ENCODE measurements at regions not wholly inside any gene's neighbourhood (a gene's known extent, or its start where the extent isn't known, plus 50 kb on each side); places are given as distances from the start of the nearest gene placed in this dataset.

- Histone ChIP-seq H3K9ac (ENCODE audit: low read depth in 1 of 2, low read length in 2 of 2) (no peak overlapping the region), H3K4me1 (ENCODE audit: control insufficient read depth in 2 of 2, insufficient read depth in 2 of 2, low read length in 2 of 2) (no peaks in the 10 kb centered on the region), H3K36me3 (ENCODE audit: control insufficient read depth in 2 of 2, insufficient read depth in 2 of 2, low read length in 2 of 2) (no peaks in the 10 kb centered on the region), H3K9me3 (ENCODE audit: control insufficient read depth in 2 of 2, low read length in 2 of 2) (peaks cover 0 to 3% of the 10 kb centered on the region in 2 donors), H3K27me3 (ENCODE audit: control insufficient read depth in 2 of 2, insufficient read depth in 2 of 2, low read length in 2 of 2) (no peaks in the 10 kb centered on the region), H3K4me3 (ENCODE audit: low read length in 2 of 2) (no peak overlapping the region), H3K27ac (ENCODE audit: low read depth in 2 of 2, low read length in 2 of 2) (no peak overlapping the region)
These were observed 1504.5 kb downstream of the AACS start for GRCh38 chr12:126569706-126570105.

DNA sequence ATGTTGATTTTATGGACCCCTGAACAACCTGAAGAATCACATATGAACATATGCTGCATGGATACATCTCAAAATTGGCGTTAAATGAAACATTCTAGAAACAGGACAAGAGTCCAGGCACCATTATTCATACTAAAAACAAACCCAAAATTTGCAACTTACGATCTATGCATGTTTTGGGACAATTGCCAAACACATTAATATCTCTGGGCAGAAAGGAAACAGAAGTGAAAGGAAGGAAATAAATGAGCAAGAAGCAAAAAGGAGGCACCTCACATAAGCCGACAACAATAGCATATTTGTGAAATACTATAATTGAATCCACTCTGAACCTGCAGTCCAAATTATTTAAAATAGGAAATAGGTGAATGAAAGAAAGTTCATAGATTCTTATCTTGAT lies 1505.3 kb downstream of the AACS start:
- Histone ChIP-seq H3K4me3 (ENCODE audit: low read length in 2 of 2) (no peak overlapping the region), H3K4me1 (ENCODE audit: control insufficient read depth in 2 of 2, insufficient read depth in 2 of 2, low read length in 2 of 2) (no peaks in the 10 kb centered on the region), H3K27me3 (ENCODE audit: control insufficient read depth in 2 of 2, insufficient read depth in 2 of 2, low read length in 2 of 2) (no peaks in the 10 kb centered on the region), H3K9me3 (ENCODE audit: control insufficient read depth in 2 of 2, low read length in 2 of 2) (peaks cover 0 to 4% of the 10 kb centered on the region in 2 donors), H3K36me3 (ENCODE audit: control insufficient read depth in 2 of 2, insufficient read depth in 2 of 2, low read length in 2 of 2) (no peaks in the 10 kb centered on the region), H3K9ac (ENCODE audit: low read depth in 1 of 2, low read length in 2 of 2) (no peak overlapping the region), H3K27ac (ENCODE audit: low read depth in 2 of 2, low read length in 2 of 2) (no peak overlapping the region)

DNA sequence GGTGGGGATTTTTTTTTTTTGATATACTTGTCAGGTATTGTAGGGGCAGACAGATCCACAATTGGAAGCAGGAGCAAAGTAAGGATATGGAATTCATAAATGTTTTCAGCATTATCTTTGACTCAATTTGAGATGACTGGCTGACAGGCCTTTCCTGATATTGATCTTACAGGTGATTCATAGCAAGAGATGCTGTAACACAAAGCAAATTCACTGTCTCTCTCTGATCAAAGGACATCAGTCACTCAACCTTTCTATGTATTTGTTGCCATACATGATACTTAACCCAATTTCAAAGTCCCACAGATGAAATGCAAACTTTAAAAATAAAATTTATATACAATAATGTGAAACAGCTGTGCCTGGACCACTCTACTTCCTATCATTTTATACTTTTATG lies 1506.9 kb downstream of the AACS start:
- Histone ChIP-seq H3K4me1 (ENCODE audit: control insufficient read depth in 2 of 2, insufficient read depth in 2 of 2, low read length in 2 of 2) (no peaks in the 10 kb centered on the region), H3K27me3 (ENCODE audit: control insufficient read depth in 2 of 2, insufficient read depth in 2 of 2, low read length in 2 of 2) (no peaks in the 10 kb centered on the region), H3K4me3 (ENCODE audit: low read length in 2 of 2) (no peak overlapping the region)

GRCh38 chr12:126581655-126582054 lies 1516.4 kb downstream of the AACS start:
- no peak overlapping the region for H3K27ac ChIP-seq (ENCODE audit: low read depth in 2 of 2, low read length in 2 of 2)
- no peaks in the 10 kb centered on the region for H3K27me3 ChIP-seq (ENCODE audit: control insufficient read depth in 2 of 2, insufficient read depth in 2 of 2, low read length in 2 of 2)
- no peaks in the 10 kb centered on the region for H3K36me3 ChIP-seq (ENCODE audit: control insufficient read depth in 2 of 2, insufficient read depth in 2 of 2, low read length in 2 of 2)
- no peak overlapping the region for H3K4me3 ChIP-seq (ENCODE audit: low read length in 2 of 2)
- no peak overlapping the region for H3K9ac ChIP-seq (ENCODE audit: low read depth in 1 of 2, low read length in 2 of 2)
- peaks cover 0 to 3% of the 10 kb centered on the region in 2 donors for H3K9me3 ChIP-seq (ENCODE audit: control insufficient read depth in 2 of 2, low read length in 2 of 2)
- no peaks in the 10 kb centered on the region for H3K4me1 ChIP-seq (ENCODE audit: control insufficient read depth in 2 of 2, insufficient read depth in 2 of 2, low read length in 2 of 2)

More for the DNA sequence above, 1506.9 kb downstream of the AACS start:
- no peak overlapping the region for H3K9ac ChIP-seq (ENCODE audit: low read depth in 1 of 2, low read length in 2 of 2)
- peaks cover 0 to 4% of the 10 kb centered on the region in 2 donors for H3K9me3 ChIP-seq (ENCODE audit: control insufficient read depth in 2 of 2, low read length in 2 of 2)
- no peaks in the 10 kb centered on the region for H3K36me3 ChIP-seq (ENCODE audit: control insufficient read depth in 2 of 2, insufficient read depth in 2 of 2, low read length in 2 of 2)
- no peak overlapping the region for H3K27ac ChIP-seq (ENCODE audit: low read depth in 2 of 2, low read length in 2 of 2)

- no peaks in the 10 kb centered on the region for H3K4me1 ChIP-seq (ENCODE audit: control insufficient read depth in 2 of 2, insufficient read depth in 2 of 2, low read length in 2 of 2)
These were observed 1517.0 kb downstream of the AACS start for GRCh38 chr12:126582231-126582630.

GRCh38 chr12:126588586-126589249 lies 1523.5 kb downstream of the AACS start:
- Histone ChIP-seq H3K9me3 (ENCODE audit: control insufficient read depth in 2 of 2, low read length in 2 of 2) (peaks cover 0 to 3% of the 10 kb centered on the region in 2 donors), H3K36me3 (ENCODE audit: control insufficient read depth in 2 of 2, insufficient read depth in 2 of 2, low read length in 2 of 2) (no peaks in the 10 kb centered on the region), H3K9ac (ENCODE audit: low read depth in 1 of 2, low read length in 2 of 2) (no peak overlapping the region), H3K27me3 (ENCODE audit: control insufficient read depth in 2 of 2, insufficient read depth in 2 of 2, low read length in 2 of 2) (no peaks in the 10 kb centered on the region), H3K4me3 (ENCODE audit: low read length in 2 of 2) (no peak overlapping the region), H3K4me1 (ENCODE audit: control insufficient read depth in 2 of 2, insufficient read depth in 2 of 2, low read length in 2 of 2) (no peaks in the 10 kb centered on the region), H3K27ac (ENCODE audit: low read depth in 2 of 2, low read length in 2 of 2) (no peak overlapping the region)

More at GRCh38 chr12:126582231-126582630, 1517.0 kb downstream of the AACS start:
- peaks cover 0 to 3% of the 10 kb centered on the region in 2 donors for H3K9me3 ChIP-seq (ENCODE audit: control insufficient read depth in 2 of 2, low read length in 2 of 2)
- H3K9ac ChIP-seq (ENCODE audit: low read depth in 1 of 2, low read length in 2 of 2): no peak overlapping the region
- H3K4me3 ChIP-seq (ENCODE audit: low read length in 2 of 2): no peak overlapping the region
- no peak overlapping the region for H3K27ac ChIP-seq (ENCODE audit: low read depth in 2 of 2, low read length in 2 of 2)
- no peaks in the 10 kb centered on the region for H3K36me3 ChIP-seq (ENCODE audit: control insufficient read depth in 2 of 2, insufficient read depth in 2 of 2, low read length in 2 of 2)
- no peaks in the 10 kb centered on the region for H3K27me3 ChIP-seq (ENCODE audit: control insufficient read depth in 2 of 2, insufficient read depth in 2 of 2, low read length in 2 of 2)

- Histone ChIP-seq H3K27ac (ENCODE audit: low read depth in 2 of 2, low read length in 2 of 2) (no peak overlapping the region), H3K4me3 (ENCODE audit: low read length in 2 of 2) (no peak overlapping the region), H3K9ac (ENCODE audit: low read depth in 1 of 2, low read length in 2 of 2) (no peak overlapping the region), H3K27me3 (ENCODE audit: control insufficient read depth in 2 of 2, insufficient read depth in 2 of 2, low read length in 2 of 2) (no peaks in the 10 kb centered on the region), H3K9me3 (ENCODE audit: control insufficient read depth in 2 of 2, low read length in 2 of 2) (peaks cover 0 to 3% of the 10 kb centered on the region in 2 donors), H3K4me1 (ENCODE audit: control insufficient read depth in 2 of 2, insufficient read depth in 2 of 2, low read length in 2 of 2) (no peaks in the 10 kb centered on the region), H3K36me3 (ENCODE audit: control insufficient read depth in 2 of 2, insufficient read depth in 2 of 2, low read length in 2 of 2) (no peaks in the 10 kb centered on the region)
These were observed 1526.3 kb downstream of the AACS start for GRCh38 chr12:126591533-126591932.

DNA sequence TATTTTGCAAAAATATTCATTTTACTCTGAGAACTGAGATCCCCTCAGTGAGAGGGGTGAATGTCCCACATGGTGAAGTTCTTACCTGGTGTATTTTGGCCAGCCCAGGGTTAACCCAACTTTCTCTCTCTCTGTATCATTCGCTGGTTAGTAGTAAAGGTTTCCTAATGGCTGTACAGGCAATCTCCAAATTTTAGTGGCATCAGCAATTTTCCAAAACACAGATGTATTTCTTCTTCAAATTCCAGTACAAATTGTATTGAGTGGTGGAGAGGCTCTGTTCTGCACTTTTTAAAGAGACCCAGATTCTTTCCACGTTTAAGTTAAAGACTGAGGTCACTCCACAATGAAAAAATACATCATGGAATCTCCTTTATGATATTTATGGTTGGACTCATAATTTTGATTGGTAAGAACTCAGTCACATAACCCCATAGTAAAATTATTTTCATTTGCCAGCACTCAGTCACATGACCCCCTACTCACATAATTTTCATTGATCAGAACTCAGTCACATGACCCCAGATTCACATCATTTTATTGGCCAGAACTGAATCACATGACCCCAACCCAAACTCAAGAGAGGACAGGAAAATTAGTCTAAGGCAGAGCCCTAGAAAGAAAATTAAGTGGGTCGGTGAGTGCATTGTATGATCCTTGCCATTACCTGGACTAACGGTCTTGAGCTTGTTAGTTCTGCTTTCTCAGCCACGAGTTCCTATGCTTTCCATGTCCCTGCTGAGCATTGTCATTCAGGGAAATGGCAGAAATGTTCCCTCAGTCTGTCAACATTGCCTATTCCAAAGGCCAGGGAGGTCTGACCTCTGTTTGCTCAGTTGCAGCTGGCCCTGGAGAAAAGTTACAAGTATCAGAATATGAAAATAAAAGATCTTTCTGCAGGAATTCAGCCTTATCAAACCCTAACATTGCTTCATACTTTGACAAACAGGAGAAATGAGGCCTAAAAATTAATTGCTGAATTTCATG lies 1536.2 kb downstream of the AACS start:
- H3K9me3 ChIP-seq (ENCODE audit: control insufficient read depth in 2 of 2, low read length in 2 of 2): no peaks in the 10 kb centered on the region
- no peaks in the 10 kb centered on the region for H3K4me1 ChIP-seq (ENCODE audit: control insufficient read depth in 2 of 2, insufficient read depth in 2 of 2, low read length in 2 of 2)
- H3K36me3 ChIP-seq (ENCODE audit: control insufficient read depth in 2 of 2, insufficient read depth in 2 of 2, low read length in 2 of 2): no peaks in the 10 kb centered on the region
- H3K9ac ChIP-seq (ENCODE audit: low read depth in 1 of 2, low read length in 2 of 2): no peak overlapping the region
- no peak overlapping the region for H3K4me3 ChIP-seq (ENCODE audit: low read length in 2 of 2)
- no peaks in the 10 kb centered on the region for H3K27me3 ChIP-seq (ENCODE audit: control insufficient read depth in 2 of 2, insufficient read depth in 2 of 2, low read length in 2 of 2)
- no peak overlapping the region for H3K27ac ChIP-seq (ENCODE audit: low read depth in 2 of 2, low read length in 2 of 2)

DNA sequence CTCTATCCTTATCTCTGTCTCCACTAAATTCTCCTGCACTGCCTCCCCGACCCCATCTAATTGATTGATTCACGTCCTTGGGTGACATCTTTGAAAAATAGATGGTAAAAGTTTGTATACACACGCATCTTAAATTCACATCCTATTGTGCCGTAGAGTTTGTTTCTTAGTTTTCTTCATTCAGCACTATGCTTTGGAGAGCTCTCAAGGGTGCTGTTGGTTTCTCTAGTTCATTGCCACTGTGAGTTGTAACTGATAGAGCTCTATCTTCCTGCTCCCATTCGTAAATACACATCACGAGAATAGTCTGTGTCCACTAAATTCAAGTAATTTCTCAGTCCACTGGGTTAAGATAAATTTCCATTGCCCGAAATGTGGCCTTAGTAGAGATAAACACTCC lies 1537.4 kb downstream of the AACS start:
- H3K27me3 ChIP-seq (ENCODE audit: control insufficient read depth in 2 of 2, insufficient read depth in 2 of 2, low read length in 2 of 2): no peaks in the 10 kb centered on the region
- no peaks in the 10 kb centered on the region for H3K9me3 ChIP-seq (ENCODE audit: control insufficient read depth in 2 of 2, low read length in 2 of 2)
- no peaks in the 10 kb centered on the region for H3K4me1 ChIP-seq (ENCODE audit: control insufficient read depth in 2 of 2, insufficient read depth in 2 of 2, low read length in 2 of 2)
- no peaks in the 10 kb centered on the region for H3K36me3 ChIP-seq (ENCODE audit: control insufficient read depth in 2 of 2, insufficient read depth in 2 of 2, low read length in 2 of 2)
- no peak overlapping the region for H3K9ac ChIP-seq (ENCODE audit: low read depth in 1 of 2, low read length in 2 of 2)
- no peak overlapping the region for H3K27ac ChIP-seq (ENCODE audit: low read depth in 2 of 2, low read length in 2 of 2)
- no peak overlapping the region for H3K4me3 ChIP-seq (ENCODE audit: low read length in 2 of 2)

- H3K36me3 ChIP-seq (ENCODE audit: control insufficient read depth in 2 of 2, insufficient read depth in 2 of 2, low read length in 2 of 2): no peaks in the 10 kb centered on the region
- no peak overlapping the region for H3K4me3 ChIP-seq (ENCODE audit: low read length in 2 of 2)
- H3K27ac ChIP-seq (ENCODE audit: low read depth in 2 of 2, low read length in 2 of 2): no peak overlapping the region
These were observed 1541.9 kb downstream of the AACS start for GRCh38 chr12:126607157-126607556.

More at GRCh38 chr12:126607157-126607556, 1541.9 kb downstream of the AACS start:
- H3K9ac ChIP-seq (ENCODE audit: low read depth in 1 of 2, low read length in 2 of 2): no peak overlapping the region
- no peaks in the 10 kb centered on the region for H3K9me3 ChIP-seq (ENCODE audit: control insufficient read depth in 2 of 2, low read length in 2 of 2)
- H3K4me1 ChIP-seq (ENCODE audit: control insufficient read depth in 2 of 2, insufficient read depth in 2 of 2, low read length in 2 of 2): no peaks in the 10 kb centered on the region
- H3K27me3 ChIP-seq (ENCODE audit: control insufficient read depth in 2 of 2, insufficient read depth in 2 of 2, low read length in 2 of 2): no peaks in the 10 kb centered on the region
